ENCODE measurements at regions not wholly inside any gene's neighbourhood (a gene's known extent, or its start where the extent isn't known, plus 50 kb on each side); places are given as distances from the start of the nearest gene placed in this dataset.

DNA sequence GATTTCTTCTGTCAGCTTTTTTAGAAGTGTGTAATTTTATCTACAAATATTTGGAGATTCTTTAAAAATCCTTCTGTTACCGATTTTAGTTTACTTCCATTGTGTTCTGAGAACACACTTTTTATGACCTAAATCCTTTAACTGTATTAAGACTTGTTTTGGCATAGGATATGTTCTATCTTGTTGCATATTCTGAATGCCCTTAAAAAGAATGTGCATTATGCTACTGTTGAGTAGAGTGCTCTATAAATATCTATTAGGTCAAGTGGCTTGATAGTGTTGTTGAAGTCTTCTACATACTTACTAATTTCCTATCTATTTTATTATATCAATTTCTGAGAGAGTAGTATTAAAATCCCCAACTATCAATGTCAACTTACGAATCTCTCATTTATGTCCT, 502.2 kb downstream of the MAFB start:
- no peaks in the 10 kb centered on the region for H3K9me3 ChIP-seq
- H3K4me1 ChIP-seq, result peaks cover 0 to 20% (median 7%) of the 10 kb centered on the region in 9 donors
- peaks cover 0 to 9% (median 0%) of the 10 kb centered on the region in 7 donors for H3K27me3 ChIP-seq
- no peak for ATAC-seq
- no peak for TF ChIP-seq CTCF (IDR thresholded peaks at IDR 0.05)
- 72 to 74% methylated on average over 2 of the region's 2 CpGs for WGBS, 2 donors
- DNase-seq, result no peak
- intact Hi-C loops (cut with DNase I), result no loop called here
- no peaks in the 10 kb centered on the region for H3K36me3 ChIP-seq
- H3K4me3 ChIP-seq, result no peak overlapping the region
- no peak overlapping the region for H3K27ac ChIP-seq

GRCh38 chr20:40181676-40182075, 507.4 kb downstream of the MAFB start:
- no peak for TF ChIP-seq CTCF (IDR thresholded peaks at IDR 0.05)
- intact Hi-C loops (cut with DNase I), result no loop called here
- 77 to 87% methylated on average over 3 of the region's 3 CpGs for WGBS, 2 donors
- Histone ChIP-seq H3K27ac (no peak overlapping the region), H3K36me3 (no peaks in the 10 kb centered on the region), H3K4me1 (no peaks in the 10 kb centered on the region), H3K27me3 (no peaks in the 10 kb centered on the region), H3K9me3 (no peaks in the 10 kb centered on the region), H3K4me3 (no peak overlapping the region)
- ATAC-seq (no peak), DNase-seq (no peak)

- Histone ChIP-seq H3K4me3 (no peak overlapping the region), H3K9me3 (no peaks in the 10 kb centered on the region), H3K27ac (no peak overlapping the region), H3K4me1 (peaks cover 0 to 5% (median 0%) of the 10 kb centered on the region in 9 donors), H3K36me3 (no peaks in the 10 kb centered on the region), H3K27me3 (peaks cover 0 to 12% (median 0%) of the 10 kb centered on the region in 7 donors)
- intact Hi-C loops (cut with DNase I), result no loop called here
- no peak for TF ChIP-seq CTCF (IDR thresholded peaks at IDR 0.05)
- 92 to 96% methylated on average over 4 of the region's 4 CpGs for WGBS, 2 donors
- DNase-seq (no peak), ATAC-seq (no peak)
Measured at GRCh38 chr20:40176098-40176841, 512.8 kb downstream of the MAFB start.

DNA sequence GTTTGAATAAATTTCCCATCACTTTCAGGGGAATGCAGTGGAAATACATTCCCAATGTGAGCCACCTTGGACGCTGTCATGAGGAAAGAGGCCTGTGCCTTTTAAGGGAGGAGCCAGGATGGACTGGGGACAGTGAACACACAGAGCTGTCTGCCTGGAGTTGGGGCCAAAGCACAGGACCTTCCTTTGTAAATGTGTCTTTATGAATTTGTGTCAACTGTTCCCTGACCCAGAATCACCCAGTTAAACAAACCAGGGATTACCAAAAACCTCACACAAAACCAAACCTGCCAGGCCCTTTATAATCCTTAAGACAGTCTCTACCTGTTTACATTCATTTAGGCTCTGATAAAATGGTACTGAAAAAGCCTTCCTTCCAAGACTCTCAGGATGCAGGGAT, 513.7 kb downstream of the MAFB start:
- H3K27me3 ChIP-seq, result peaks cover 0 to 12% (median 0%) of the 10 kb centered on the region in 7 donors
- DNase-seq, result no peak
- TF ChIP-seq CTCF (IDR thresholded peaks at IDR 0.05), result no peak
- WGBS, 2 donors, result 67 to 68% methylated on average over 1 of the region's 1 CpG
- H3K4me1 ChIP-seq, result peaks cover 0 to 5% (median 0%) of the 10 kb centered on the region in 9 donors
- no peaks in the 10 kb centered on the region for H3K9me3 ChIP-seq
- no peak overlapping the region for H3K27ac ChIP-seq
- H3K4me3 ChIP-seq, result no peak overlapping the region
- no peaks in the 10 kb centered on the region for H3K36me3 ChIP-seq
- ATAC-seq, result no peak
- intact Hi-C loops (cut with DNase I), result no loop called here
